ENCODE measurements at regions not wholly inside any gene's neighbourhood (a gene's known extent, or its start where the extent isn't known, plus 50 kb on each side); places are given as distances from the start of the nearest gene placed in this dataset.

GRCh38 chr5:54629115-54629514 lies 111.6 kb downstream of the SNX18 start:
- Histone ChIP-seq H4K20me1 (ENCODE audit: control insufficient read depth, extremely low read depth, insufficient read depth, low read length) (no peaks in the 10 kb centered on the region), H3K4me3 (replicated peaks in 1 of 4; ENCODE audit: control extremely low read depth in 1 of 4, insufficient read depth in 1 of 4, low read depth in 3 of 4, low read length in 4 of 4) (no peak overlapping the region), H3K27me3 (ENCODE audit: control insufficient read depth, insufficient read depth, low read length) (no peaks in the 10 kb centered on the region), H3K9ac (ENCODE audit: insufficient read depth, low read length) (no peak overlapping the region), H3K36me3 (ENCODE audit: control insufficient read depth, insufficient read depth, low read length) (no peaks in the 10 kb centered on the region), H2AFZ (ENCODE audit: low read length) (no peak overlapping the region), H3K27ac (ENCODE audit: insufficient read depth, low read length) (no peak overlapping the region), H3K4me1 (ENCODE audit: control insufficient read depth, extremely low read depth, insufficient read depth, low read length) (no peaks in the 10 kb centered on the region), H3K9me3 (ENCODE audit: control insufficient read depth, insufficient read depth, low read depth, low read length) (no peaks in the 10 kb centered on the region), H3K79me2 (ENCODE audit: control insufficient read depth, insufficient read depth, low read length) (no peaks in the 10 kb centered on the region), H3K4me2 (ENCODE audit: extremely low read depth, insufficient read depth, low read length) (no peak overlapping the region)
- no peak for DNase-seq (ENCODE audit: low read depth in 2 of 2)
- TF ChIP-seq CTCF (conservative IDR thresholded peaks at IDR 0.05 in 1 of 2, IDR thresholded peaks at IDR 0.05 in 1 of 2; ENCODE audit: low read depth in 1 of 2, low read length in 2 of 2) (no peak), EZH2 (IDR thresholded peaks at IDR 0.05; ENCODE audit: low read length, missing control alignments) (no peak)

GRCh38 chr5:54628050-54628449 lies 110.5 kb downstream of the SNX18 start:
- no peaks in the 10 kb centered on the region for H4K20me1 ChIP-seq (ENCODE audit: control insufficient read depth, extremely low read depth, insufficient read depth, low read length)
- H3K4me3 ChIP-seq (replicated peaks in 1 of 4; ENCODE audit: control extremely low read depth in 1 of 4, insufficient read depth in 1 of 4, low read depth in 3 of 4, low read length in 4 of 4) = no peak overlapping the region
- no peak overlapping the region for H3K27ac ChIP-seq (ENCODE audit: insufficient read depth, low read length)
- DNase-seq (ENCODE audit: low read depth in 2 of 2) = no peak
- no peak overlapping the region for H3K4me2 ChIP-seq (ENCODE audit: extremely low read depth, insufficient read depth, low read length)
- H3K36me3 ChIP-seq (ENCODE audit: control insufficient read depth, insufficient read depth, low read length) = no peaks in the 10 kb centered on the region
- H3K27me3 ChIP-seq (ENCODE audit: control insufficient read depth, insufficient read depth, low read length) = no peaks in the 10 kb centered on the region
- no peak overlapping the region for H3K9ac ChIP-seq (ENCODE audit: insufficient read depth, low read length)
- TF ChIP-seq EZH2 (IDR thresholded peaks at IDR 0.05; ENCODE audit: low read length, missing control alignments) (no peak), CTCF (conservative IDR thresholded peaks at IDR 0.05 in 1 of 2, IDR thresholded peaks at IDR 0.05 in 1 of 2; ENCODE audit: low read depth in 1 of 2, low read length in 2 of 2) (no peak)
- no peaks in the 10 kb centered on the region for H3K4me1 ChIP-seq (ENCODE audit: control insufficient read depth, extremely low read depth, insufficient read depth, low read length)
- H3K9me3 ChIP-seq (ENCODE audit: control insufficient read depth, insufficient read depth, low read depth, low read length) = no peaks in the 10 kb centered on the region
- H2AFZ ChIP-seq (ENCODE audit: low read length) = no peak overlapping the region
- no peaks in the 10 kb centered on the region for H3K79me2 ChIP-seq (ENCODE audit: control insufficient read depth, insufficient read depth, low read length)

GRCh38 chr5:54626407-54626806 lies 108.8 kb downstream of the SNX18 start:
- H3K79me2 ChIP-seq (ENCODE audit: control insufficient read depth, insufficient read depth, low read length) = no peaks in the 10 kb centered on the region
- no peak overlapping the region for H2AFZ ChIP-seq (ENCODE audit: low read length)
- H3K4me1 ChIP-seq (ENCODE audit: control insufficient read depth, extremely low read depth, insufficient read depth, low read length) = no peaks in the 10 kb centered on the region
- DNase-seq (ENCODE audit: low read depth in 2 of 2) = no peak
- no peak for TF ChIP-seq EZH2 (IDR thresholded peaks at IDR 0.05; ENCODE audit: low read length, missing control alignments)
- TF ChIP-seq CTCF (conservative IDR thresholded peaks at IDR 0.05 in 1 of 2, IDR thresholded peaks at IDR 0.05 in 1 of 2; ENCODE audit: low read depth in 1 of 2, low read length in 2 of 2) = no peak
- no peak overlapping the region for H3K4me2 ChIP-seq (ENCODE audit: extremely low read depth, insufficient read depth, low read length)
- no peaks in the 10 kb centered on the region for H4K20me1 ChIP-seq (ENCODE audit: control insufficient read depth, extremely low read depth, insufficient read depth, low read length)
- H3K9ac ChIP-seq (ENCODE audit: insufficient read depth, low read length) = no peak overlapping the region
- no peaks in the 10 kb centered on the region for H3K27me3 ChIP-seq (ENCODE audit: control insufficient read depth, insufficient read depth, low read length)
- H3K27ac ChIP-seq (ENCODE audit: insufficient read depth, low read length) = no peak overlapping the region
- no peak overlapping the region for H3K4me3 ChIP-seq (replicated peaks in 1 of 4; ENCODE audit: control extremely low read depth in 1 of 4, insufficient read depth in 1 of 4, low read depth in 3 of 4, low read length in 4 of 4)
- no peaks in the 10 kb centered on the region for H3K36me3 ChIP-seq (ENCODE audit: control insufficient read depth, insufficient read depth, low read length)
- no peaks in the 10 kb centered on the region for H3K9me3 ChIP-seq (ENCODE audit: control insufficient read depth, insufficient read depth, low read depth, low read length)
